K562 (cell line): ENCODE measurements at regions not wholly inside any gene's neighbourhood (a gene's known extent, or its start where the extent isn't known, plus 50 kb on each side); places are given as distances from the start of the nearest gene placed in this dataset.

ENCODE experiments used
- ATAC-seq: fragments of 200-7000 bp; cut with Tn5 transposase; 3 replicates; pipeline ENCODE4 v1.9.1; 2020; ENCODE audit warnings: moderate library complexity
- BruUV-seq: library from RNA; stranded (reverse); fragments of 400-500 nt; replicated peaks from 2 replicates; lab custom pipeline; 2021; lab: Mats Ljungman, UMichigan
- CTCF ChIA-PET: fragments of 300-600 bp; formaldehyde crosslinking; extraction: SDS; loops from one replicate; lab custom pipeline; 2021; ENCODE audit warnings: low intra/inter-chr PET ratio; lab: Yijun Ruan, JAX
- POLR2A ChIA-PET: fragments of 300-600, 350-650 bp; sonication (Branson Sonifier 250); formaldehyde crosslinking; extraction: SDS; loops from one replicate; lab custom pipeline; 2021; ENCODE audit warnings: antibody characterized with exemption, inconsistent platforms; lab: Yijun Ruan, JAX
- DNase-seq, 4 experiments: peaks; one replicate each; pipeline versions ENCODE4 v3.0.0 to v3.0.0-alpha.2; 2011 to 2018; ENCODE audit warnings: low spot score in 3 of 4, mixed read lengths in 3 of 4; ENCODE audit errors: extremely low read depth in 1 of 4
- FAIRE-seq: peaks from 2 replicates; lab custom pipeline; 2011; peaks lifted over from hg19 to GRCh38; lab: Jason Lieb, UNC
- H2AFZ ChIP-seq: 2 replicates; pipeline ENCODE4 v1.6.0; 2011; ENCODE audit warnings: low read depth, low read length, control low read depth, inconsistent platforms
- H3K27ac ChIP-seq: fragments of 200-600 bp; 3 replicates; pipeline ENCODE4 v1.8.0; 2011; ENCODE audit warnings: low read depth, mild to moderate bottlenecking, control low read depth, inconsistent platforms, low read length, moderate library complexity, mixed read lengths; ENCODE audit errors: extremely low read depth
- H3K27me3 ChIP-seq, 2 experiments: fragments of 300-600 bp in 1 of 2; 2 replicates in 1 of 2; 3 replicates in 1 of 2; pipeline versions ENCODE4 v1.6.0 to v1.8.0; 2011; ENCODE audit warnings: inconsistent platforms in 2 of 2, low read length in 2 of 2, mild to moderate bottlenecking in 1 of 2, mixed read lengths in 1 of 2, moderate library complexity in 1 of 2; ENCODE audit not compliant: control insufficient read depth in 2 of 2, insufficient read depth in 2 of 2
- H3K36me3 ChIP-seq: fragments of 300-600 bp; 3 replicates; pipeline ENCODE4 v1.8.0; 2011; ENCODE audit warnings: mild to moderate bottlenecking, low read length, inconsistent platforms; ENCODE audit not compliant: control insufficient read depth, insufficient read depth
- H3K4me1 ChIP-seq, 2 experiments: fragments of 200-600 bp in 1 of 2; replicated peaks in 1 of 2; 2 replicates in 1 of 2; 3 replicates in 1 of 2; pipeline versions ENCODE4 v1.5.1 to v1.8.0; 2011; ENCODE audit warnings: inconsistent platforms in 2 of 2, low read length in 2 of 2, mild to moderate bottlenecking in 1 of 2, mixed read lengths in 1 of 2, moderate library complexity in 1 of 2; ENCODE audit not compliant: control insufficient read depth in 2 of 2, insufficient read depth in 2 of 2
- H3K4me2 ChIP-seq: 2 replicates; pipeline ENCODE4 v1.6.1; 2011; ENCODE audit warnings: low read length, control low read depth, inconsistent platforms, mixed read lengths; ENCODE audit not compliant: insufficient read depth
- H3K4me3 ChIP-seq: fragments of 200-600 bp; sonication (generic), shearing (Covaris generic); 2 replicates; pipeline ENCODE4 v1.5.1; 2016; ENCODE audit warnings: control low read depth, inconsistent platforms
- H3K79me2 ChIP-seq: fragments of 200-600 bp; 3 replicates; pipeline ENCODE4 v1.8.0; 2011; ENCODE audit warnings: low read length, inconsistent platforms; ENCODE audit not compliant: control insufficient read depth, insufficient read depth
- H3K9ac ChIP-seq, 2 experiments: 2 replicates each; pipeline versions ENCODE4 v1.6.0 to v1.6.1; 2011; ENCODE audit warnings: low read depth in 2 of 2, low read length in 2 of 2, control low read depth in 1 of 2, inconsistent platforms in 1 of 2, mild to moderate bottlenecking in 1 of 2, mixed read lengths in 1 of 2; ENCODE audit not compliant: insufficient read depth in 1 of 2
- H3K9me1 ChIP-seq: one replicate; pipeline ENCODE4 v1.6.0; 2011; ENCODE audit warnings: inconsistent platforms, mild to moderate bottlenecking, low read length, moderate library complexity; ENCODE audit not compliant: control insufficient read depth, insufficient read depth
- H3K9me3 ChIP-seq: replicated peaks from 2 replicates; pipeline ENCODE4 v1.5.1; 2011; ENCODE audit warnings: low read depth, low read length, inconsistent platforms; ENCODE audit not compliant: control insufficient read depth, insufficient read depth
- H4K20me1 ChIP-seq: replicated peaks from 2 replicates; pipeline ENCODE4 v1.6.1; 2011; ENCODE audit warnings: low read length, inconsistent platforms, mixed read lengths; ENCODE audit not compliant: control insufficient read depth, insufficient read depth
- BRCA1 ChIP-seq, 2 experiments: fragments of 450-650 bp in 1 of 2; sonication (generic) in 1 of 2; formaldehyde crosslinking in 1 of 2; IDR thresholded peaks; 2 replicates each; pipeline versions ENCODE4 v1.5.0 to v1.6.1; 2017 to 2020; ENCODE audit warnings: mild to moderate bottlenecking in 1 of 2, missing genetic modification reagents in 1 of 2
- ZKSCAN3 ChIP-seq: fragments of 250-450 bp; sonication (Bioruptor Pico); IDR thresholded peaks from 2 replicates; pipeline ENCODE4 v1.4.0; 2020
- WGBS: fragments of 100-300 bp; shearing (Covaris generic); methylation state at CpG from one replicate; pipeline ENCODE4 v1.1.6; 2016; ENCODE audit warnings: low coverage, mixed read lengths; ENCODE audit not compliant: insufficient coverage; ENCODE audit errors: missing lambda C conversion rate; 5-methylcytosine and 5-hydroxymethylcytosine counted together
- in situ Hi-C: fragments of 300-500 bp; cut with MboI; formaldehyde crosslinking; loops from 4 replicates; pipeline ENCODE4 v1.15.0; 2018; ENCODE audit warnings: inconsistent platforms, mixed read lengths
- intact Hi-C: fragments of 100-400 bp; cut with micrococcal nuclease; formaldehyde crosslinking; loops from 2 replicates; pipeline ENCODE4 v1.14.2; 2022
- TF ChIP-seq, protein P1 (sequence below), 2 experiments: fragments of 450-650 bp in 1 of 2; IDR thresholded peaks; 2 replicates each; pipeline ENCODE4 v1.6.1; 2011 to 2017; ENCODE audit warnings: low read depth in 2 of 2, antibody characterized with exemption in 1 of 2, borderline replicate concordance in 1 of 2, low read length in 1 of 2, mild to moderate bottlenecking in 1 of 2, mixed read lengths in 1 of 2; ENCODE audit not compliant: control insufficient read depth in 1 of 2

DNA sequence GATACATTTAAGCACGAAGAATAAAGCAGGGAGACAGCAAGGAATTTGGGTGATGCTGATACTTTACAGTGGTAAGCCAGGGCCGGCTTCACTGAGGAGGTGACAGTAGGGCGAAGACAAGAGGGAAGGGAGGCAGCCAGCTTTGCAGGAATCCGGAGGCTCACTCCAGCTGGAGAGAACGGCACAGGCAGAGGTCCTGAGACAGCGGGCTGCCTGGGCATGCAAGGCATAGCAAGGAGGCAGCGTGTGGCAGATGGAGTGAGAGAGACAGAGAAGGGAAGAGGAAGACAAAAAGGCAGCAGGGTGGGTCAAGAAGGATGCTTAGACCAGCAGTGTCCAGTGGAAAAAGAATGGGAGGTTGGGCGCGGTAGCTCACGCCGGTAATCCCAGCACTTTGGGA is 83.2 kb upstream of the WASF3 start:
- no peak for TF ChIP-seq ZKSCAN3
- no peak for TF ChIP-seq BRCA1 (IDR thresholded peaks at IDR 0.05)
- no peak for TF ChIP-seq BRCA1 (CRISPR knock-in tag; IDR thresholded peaks at IDR 0.05)
- TF ChIP-seq, protein P1, sequence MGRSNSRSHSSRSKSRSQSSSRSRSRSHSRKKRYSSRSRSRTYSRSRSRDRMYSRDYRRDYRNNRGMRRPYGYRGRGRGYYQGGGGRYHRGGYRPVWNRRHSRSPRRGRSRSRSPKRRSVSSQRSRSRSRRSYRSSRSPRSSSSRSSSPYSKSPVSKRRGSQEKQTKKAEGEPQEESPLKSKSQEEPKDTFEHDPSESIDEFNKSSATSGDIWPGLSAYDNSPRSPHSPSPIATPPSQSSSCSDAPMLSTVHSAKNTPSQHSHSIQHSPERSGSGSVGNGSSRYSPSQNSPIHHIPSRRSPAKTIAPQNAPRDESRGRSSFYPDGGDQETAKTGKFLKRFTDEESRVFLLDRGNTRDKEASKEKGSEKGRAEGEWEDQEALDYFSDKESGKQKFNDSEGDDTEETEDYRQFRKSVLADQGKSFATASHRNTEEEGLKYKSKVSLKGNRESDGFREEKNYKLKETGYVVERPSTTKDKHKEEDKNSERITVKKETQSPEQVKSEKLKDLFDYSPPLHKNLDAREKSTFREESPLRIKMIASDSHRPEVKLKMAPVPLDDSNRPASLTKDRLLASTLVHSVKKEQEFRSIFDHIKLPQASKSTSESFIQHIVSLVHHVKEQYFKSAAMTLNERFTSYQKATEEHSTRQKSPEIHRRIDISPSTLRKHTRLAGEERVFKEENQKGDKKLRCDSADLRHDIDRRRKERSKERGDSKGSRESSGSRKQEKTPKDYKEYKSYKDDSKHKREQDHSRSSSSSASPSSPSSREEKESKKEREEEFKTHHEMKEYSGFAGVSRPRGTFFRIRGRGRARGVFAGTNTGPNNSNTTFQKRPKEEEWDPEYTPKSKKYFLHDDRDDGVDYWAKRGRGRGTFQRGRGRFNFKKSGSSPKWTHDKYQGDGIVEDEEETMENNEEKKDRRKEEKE (IDR thresholded peaks at IDR 0.05; ENCODE audit: borderline replicate concordance in 1 of 2, control insufficient read depth in 1 of 2, low read depth in 2 of 2, low read length in 1 of 2) = no peak
- Histone ChIP-seq H3K4me1 (0 out of 5 replicates have a peak, but pooled peaks cover 0 to 2% of the 10 kb centered on the region in 2 experiments), H3K79me2 (no peaks in the 10 kb centered on the region), H3K9me1 (no peaks in the 10 kb centered on the region), H3K36me3 (no peaks in the 10 kb centered on the region), H3K4me2 (no peak overlapping the region), H3K9ac (no peak overlapping the region), H3K27ac (no peak overlapping the region), H3K27me3 (peaks cover 4 to 17% of the 10 kb centered on the region in 2 experiments; a peak in 4 of 5 replicates), H2AFZ (no peak overlapping the region), H4K20me1 (no peaks in the 10 kb centered on the region), H3K9me3 (no peaks in the 10 kb centered on the region), H3K4me3 (no peak overlapping the region)
- POLR2A ChIA-PET = no interaction called here
- no TSS peak for BruUV-seq
- intact Hi-C loops (no loop called here), in situ Hi-C loops (no loop called here)
- ATAC-seq = no peak
- no peak for FAIRE-seq
- DNase-seq = no peak
- CTCF ChIA-PET = no interaction called here
- under 1% methylated on average over 10 of the region's 11 CpGs for WGBS
